Thoracic aorta (tissue), 2 donors: ENCODE measurements at regions not wholly inside any gene's neighbourhood (a gene's known extent, or its start where the extent isn't known, plus 50 kb on each side); places are given as distances from the start of the nearest gene placed in this dataset.

ENCODE experiments used
- ATAC-seq: fragments of 150-250 bp; one replicate; pipeline ENCODE4 v1.8.0; 2017; ENCODE audit warnings: low read depth; ENCODE audit not compliant: insufficient number of reproducible peaks, low FRiP score
- DNase-seq: peaks from one replicate; pipeline ENCODE4 v3.0.0-alpha.2; 2020; ENCODE audit warnings: low spot score
- H3K27ac ChIP-seq, 2 donors: fragments of 200-600 bp; sonication (generic); 1 replicate in 1 of 2; 2 replicates in 1 of 2; pipeline ENCODE4 v1.5.1; 2016; ENCODE audit warnings: mild to moderate bottlenecking in 2 of 2, moderate library complexity in 2 of 2
- H3K27me3 ChIP-seq: fragments of 200-600 bp; sonication (generic); replicated peaks from 2 replicates; pipeline ENCODE4 v1.6.0; 2016; ENCODE audit warnings: mild to moderate bottlenecking; ENCODE audit not compliant: insufficient read depth
- H3K36me3 ChIP-seq: fragments of 200-600 bp; sonication (generic); one replicate; pipeline ENCODE4 v1.5.1; 2016
- H3K4me1 ChIP-seq, 2 donors: fragments of 200-600 bp; sonication (generic); 1 replicate in 1 of 2; 2 replicates in 1 of 2; pipeline versions ENCODE4 v1.5.1 to v1.6.0; 2016; ENCODE audit warnings: low read depth in 2 of 2, mild to moderate bottlenecking in 1 of 2; ENCODE audit not compliant: control insufficient read depth in 1 of 2
- H3K4me3 ChIP-seq: fragments of 200-600 bp; sonication (generic); 2 replicates; pipeline ENCODE4 v1.5.1; 2016; ENCODE audit warnings: mild to moderate bottlenecking
- H3K9me3 ChIP-seq: fragments of 200-600 bp; sonication (generic); 2 replicates; pipeline ENCODE4 v1.5.1; 2016
- CTCF ChIP-seq: fragments of 200-600 bp; sonication (generic); IDR thresholded peaks from one replicate; pipeline ENCODE4 v1.5.1; 2019; ENCODE audit warnings: antibody characterized with exemption

DNA sequence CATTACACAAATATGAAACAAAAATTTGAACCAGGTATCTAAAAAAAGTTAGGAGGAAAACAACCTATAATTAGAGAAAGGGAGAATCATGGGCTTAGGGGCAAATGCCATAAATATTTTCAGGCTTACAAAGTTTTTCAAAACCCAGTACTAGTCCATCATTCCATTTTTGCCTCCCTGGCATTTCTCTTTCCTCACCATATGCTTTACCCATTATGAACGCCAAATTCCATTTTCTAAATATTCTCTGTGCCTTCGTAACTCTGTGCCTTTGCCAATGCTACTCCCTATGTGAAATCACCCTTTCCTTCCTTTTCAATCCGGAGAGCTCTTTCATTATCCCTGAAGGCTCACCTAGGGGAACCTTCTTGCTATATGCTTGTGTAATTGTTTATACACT, 434.1 kb downstream of the ZSWIM6 start:
- peaks cover 3% of the 10 kb centered on the region for H3K9me3 ChIP-seq
- TF ChIP-seq CTCF: no peak
- H3K27me3 ChIP-seq: no peaks in the 10 kb centered on the region
- H3K4me3 ChIP-seq: no peak overlapping the region
- no peak for ATAC-seq
- no peak overlapping the region for H3K27ac ChIP-seq
- no peaks in the 10 kb centered on the region for H3K4me1 ChIP-seq
- H3K36me3 ChIP-seq: no peaks in the 10 kb centered on the region
- no peak for DNase-seq

DNA sequence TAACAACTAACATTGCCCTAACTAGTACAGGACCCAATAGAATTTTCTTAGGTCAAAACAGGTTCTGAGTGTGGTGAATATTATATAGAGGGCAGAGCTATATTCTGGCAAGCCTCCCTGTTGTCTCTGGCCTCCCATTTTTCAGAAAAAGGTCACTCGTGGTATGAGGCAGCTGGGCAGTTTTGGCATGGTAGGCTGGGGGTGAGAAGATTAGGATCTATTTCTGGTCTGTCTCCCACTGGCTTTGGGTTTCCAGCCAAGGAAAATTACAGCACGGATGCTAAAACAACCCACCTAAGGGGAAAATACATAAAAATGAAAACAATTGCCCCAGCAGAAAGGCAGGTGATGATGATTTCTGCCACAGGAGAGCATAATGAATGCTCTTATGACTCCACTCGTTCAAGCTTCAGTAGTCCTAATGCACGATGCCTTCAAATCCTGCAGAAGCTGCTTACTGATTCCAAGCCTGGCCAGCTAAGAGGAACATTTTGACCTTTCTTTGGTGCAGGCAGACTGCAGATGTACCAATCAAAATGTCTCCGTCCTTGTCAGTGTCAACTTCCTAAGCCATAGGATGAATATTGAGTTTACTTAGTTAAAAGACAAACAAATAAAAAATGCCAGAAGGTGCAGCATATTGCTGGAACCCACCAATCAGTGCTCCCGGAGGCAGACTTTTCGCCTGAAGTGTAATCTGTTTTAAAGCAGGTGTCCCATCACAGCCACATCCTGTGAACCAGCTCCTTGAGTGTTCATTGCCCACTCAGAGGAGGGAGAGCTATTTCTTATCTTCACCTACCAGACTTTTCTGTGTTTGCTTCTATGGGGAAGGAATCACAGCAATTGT, 435.4 kb downstream of the ZSWIM6 start:
- Histone ChIP-seq H3K4me1 (no peaks in the 10 kb centered on the region), H3K9me3 (no peaks in the 10 kb centered on the region), H3K36me3 (no peaks in the 10 kb centered on the region), H3K27me3 (no peaks in the 10 kb centered on the region), H3K4me3 (no peak overlapping the region), H3K27ac (no peak overlapping the region)
- DNase-seq (no peak), ATAC-seq (no peak)
- no peak for TF ChIP-seq CTCF

GRCh38 chr5:61768692-61769281, 436.7 kb downstream of the ZSWIM6 start:
- no peak for ATAC-seq
- TF ChIP-seq CTCF: no peak
- no peak overlapping the region for H3K4me3 ChIP-seq
- H3K4me1 ChIP-seq: no peaks in the 10 kb centered on the region
- H3K36me3 ChIP-seq: no peaks in the 10 kb centered on the region
- H3K27me3 ChIP-seq: no peaks in the 10 kb centered on the region
- no peaks in the 10 kb centered on the region for H3K9me3 ChIP-seq
- no peak for DNase-seq
- H3K27ac ChIP-seq: no peak overlapping the region

- H3K36me3 ChIP-seq: no peaks in the 10 kb centered on the region
- H3K4me1 ChIP-seq: no peaks in the 10 kb centered on the region
- H3K9me3 ChIP-seq: no peaks in the 10 kb centered on the region
- no peak for TF ChIP-seq CTCF
- no peak overlapping the region for H3K4me3 ChIP-seq
- DNase-seq (no peak), ATAC-seq (no peak)
- no peak overlapping the region for H3K27ac ChIP-seq
- H3K27me3 ChIP-seq: no peaks in the 10 kb centered on the region
Measured at GRCh38 chr5:61771062-61771461, 439.0 kb downstream of the ZSWIM6 start.

GRCh38 chr5:61771808-61772207, 439.8 kb downstream of the ZSWIM6 start:
- ATAC-seq (no peak), DNase-seq (no peak)
- no peak for TF ChIP-seq CTCF
- H3K27me3 ChIP-seq: no peaks in the 10 kb centered on the region
- no peaks in the 10 kb centered on the region for H3K4me1 ChIP-seq
- no peak overlapping the region for H3K4me3 ChIP-seq
- no peaks in the 10 kb centered on the region for H3K36me3 ChIP-seq
- H3K27ac ChIP-seq: no peak overlapping the region
- no peaks in the 10 kb centered on the region for H3K9me3 ChIP-seq
